ENCODE measurements at regions not wholly inside any gene's neighbourhood (a gene's known extent, or its start where the extent isn't known, plus 50 kb on each side); places are given as distances from the start of the nearest gene placed in this dataset.
"Not testable (repeated sequence)": the region's sequence is repeated elsewhere in the genome, so short reads cannot be mapped to it uniquely, and the experiment has no call there.

DNA sequence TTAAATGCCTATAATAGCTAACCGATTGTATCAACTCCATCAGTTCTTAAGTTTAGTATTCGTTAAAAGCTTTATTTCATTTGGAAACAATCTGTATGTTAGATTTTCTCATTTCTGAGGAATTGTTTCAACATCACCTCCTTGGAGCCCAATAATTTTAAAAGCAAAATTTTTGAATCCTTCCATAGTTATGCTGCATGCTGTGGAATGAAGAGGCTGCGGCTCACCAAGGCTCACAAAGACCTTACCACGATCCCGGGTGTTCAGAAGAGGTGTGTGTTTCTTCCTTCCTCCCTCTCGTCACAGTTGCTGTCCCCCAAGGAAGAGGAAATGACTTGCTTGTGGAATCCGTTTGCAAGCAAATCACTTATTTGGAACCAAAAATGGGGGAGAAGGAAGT lies 143.8 kb downstream of the FGF1 start:
- no peak for DNase-seq (ENCODE audit: low spot score)

- DNase-seq (ENCODE audit: low spot score): no peak
These were observed 144.9 kb downstream of the FGF1 start for GRCh38 chr5:142540922-142541422.

DNA sequence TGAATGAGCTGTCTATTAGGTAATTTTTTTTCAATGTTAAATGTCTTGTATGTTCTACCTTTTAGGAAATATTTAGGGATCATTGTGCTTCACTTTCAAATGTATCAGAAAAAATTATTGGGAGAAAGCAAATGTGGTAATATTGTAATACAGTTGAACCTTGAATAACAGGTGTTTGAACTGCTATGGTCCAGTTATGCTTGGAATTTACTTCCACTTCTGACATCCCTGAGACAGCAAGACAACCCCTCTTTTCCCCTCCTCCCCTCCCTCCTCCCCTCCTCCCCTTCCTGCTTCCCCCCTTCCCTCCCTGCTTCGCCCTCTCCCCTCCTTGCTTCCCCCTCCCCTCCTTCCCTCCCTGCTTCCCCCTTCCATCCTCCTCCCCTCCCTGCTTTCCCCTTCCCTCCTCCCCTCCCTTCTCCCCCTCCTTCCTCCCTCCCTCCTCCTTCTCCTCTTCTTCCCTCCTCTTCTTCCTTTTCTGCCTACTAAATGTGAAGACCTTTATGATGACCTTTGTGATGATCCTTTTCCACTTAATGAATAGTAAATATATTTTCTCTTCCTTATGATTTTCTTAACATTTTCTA lies 146.6 kb downstream of the FGF1 start:
- no peak for DNase-seq (ENCODE audit: low spot score)

DNA sequence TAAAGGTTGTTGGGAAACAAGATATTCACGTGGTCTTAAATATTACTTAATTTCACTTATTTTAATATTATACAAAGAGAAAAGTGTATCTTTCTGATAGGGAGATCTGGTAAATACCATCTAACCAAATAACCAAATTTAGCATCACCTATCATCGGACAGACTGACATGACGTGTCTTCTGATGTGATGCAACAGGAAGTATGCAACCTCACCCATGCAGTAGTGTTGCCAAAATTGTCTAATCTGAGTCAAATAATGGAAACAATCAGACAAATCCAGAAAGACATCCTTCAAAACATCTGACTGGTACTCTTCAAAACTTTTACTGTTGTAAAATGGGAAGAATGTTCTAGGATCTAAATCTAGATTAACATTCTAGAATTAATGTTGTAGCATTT lies 148.0 kb downstream of the FGF1 start:
- DNase-seq (ENCODE audit: low spot score): no peak

DNA sequence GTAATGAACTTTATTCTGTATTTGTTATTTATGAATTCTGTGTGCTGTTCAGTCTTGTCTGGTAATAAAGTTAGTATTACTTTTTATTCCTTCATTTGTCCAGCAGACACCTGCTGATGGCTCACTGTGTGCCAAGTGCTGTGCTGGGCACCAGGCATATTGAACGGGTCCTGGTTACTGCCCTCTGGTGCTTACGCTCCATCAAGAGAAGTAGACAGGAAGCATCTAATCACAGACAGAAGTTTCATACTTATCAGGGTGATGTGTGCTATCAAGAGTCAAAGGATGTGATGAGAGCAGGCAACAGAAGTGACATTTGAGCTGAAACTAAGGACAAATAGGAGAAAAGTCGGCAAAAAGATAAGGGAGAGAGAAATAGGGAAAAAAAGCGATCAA lies 153.1 kb downstream of the FGF1 start:
- no peak for DNase-seq (ENCODE audit: low spot score)

DNA sequence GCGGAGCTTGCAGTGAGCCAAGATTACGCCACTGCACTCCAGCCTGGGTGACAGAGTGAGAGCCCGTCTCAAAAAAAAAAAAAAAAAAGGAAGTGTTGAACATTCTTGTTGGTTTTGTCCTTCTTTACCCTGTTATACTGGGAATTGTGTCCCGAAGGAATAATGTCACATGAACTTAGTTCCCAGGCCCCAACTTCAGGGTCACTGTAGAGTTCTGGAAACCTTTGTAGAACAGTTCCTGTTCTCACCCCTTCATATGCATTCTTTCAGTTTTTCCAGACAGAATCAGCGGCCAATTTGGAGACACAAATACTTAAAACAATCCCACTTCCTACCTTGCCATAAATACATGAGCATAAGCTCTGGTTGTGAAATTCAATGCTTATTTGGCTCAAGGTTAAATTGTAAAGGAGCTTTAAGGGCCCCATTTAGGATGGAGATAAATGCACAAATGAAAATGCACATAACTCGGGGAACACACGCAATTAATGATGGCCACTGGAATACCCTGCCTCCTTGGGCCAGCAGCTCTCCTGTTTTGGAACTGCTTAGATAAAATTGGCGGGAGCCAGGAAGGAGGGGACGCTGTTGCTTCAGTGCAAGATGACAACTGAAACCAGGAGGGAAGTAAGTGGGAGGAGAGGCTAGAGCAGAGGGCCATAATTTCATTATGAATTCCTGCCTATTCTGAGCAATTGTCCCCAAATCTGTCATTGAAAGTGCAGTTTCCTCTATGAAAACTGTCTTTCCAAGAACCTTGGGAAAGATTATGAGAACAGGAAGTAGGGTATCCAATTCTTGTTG lies 153.7 kb downstream of the FGF1 start:
- no peak for DNase-seq (ENCODE audit: low spot score)

- no peak for DNase-seq (ENCODE audit: low spot score)
These were observed 155.0 kb downstream of the FGF1 start for GRCh38 chr5:142530904-142531303.

GRCh38 chr5:142529626-142530278 lies 156.1 kb downstream of the FGF1 start:
- no peak for DNase-seq (ENCODE audit: low spot score)

DNA sequence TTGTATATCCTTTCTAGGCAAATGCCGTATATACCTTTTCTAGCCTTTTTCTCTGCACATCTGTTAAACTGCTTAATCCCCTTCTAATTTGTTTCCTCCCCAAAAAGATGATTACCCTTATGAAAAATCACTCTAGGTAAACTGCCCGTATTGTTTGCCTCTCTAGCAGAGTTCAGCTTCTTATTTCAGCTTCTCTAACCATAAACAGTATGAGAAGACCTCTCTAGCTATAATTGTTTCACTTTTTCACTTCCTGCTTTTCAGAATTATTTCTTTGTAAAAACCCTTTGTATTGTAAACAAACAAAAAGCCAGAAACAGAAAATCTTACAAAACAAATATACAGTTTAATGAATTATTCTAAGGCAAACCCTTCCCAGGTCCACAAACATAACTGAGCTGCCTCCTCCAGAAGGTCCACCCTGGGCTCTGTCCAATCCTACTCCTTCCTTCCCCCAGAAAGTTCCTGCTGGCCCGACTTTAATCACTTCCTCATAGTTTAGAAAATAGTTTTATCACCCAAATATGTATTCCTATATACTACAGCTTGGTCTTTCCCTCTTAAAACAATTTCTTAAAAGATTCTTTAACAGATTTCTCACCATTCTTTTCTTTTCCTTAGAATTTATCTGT lies 158.1 kb downstream of the FGF1 start:
- no peak for DNase-seq (ENCODE audit: low spot score)

- DNase-seq (ENCODE audit: low spot score): no peak
These were observed 158.7 kb downstream of the FGF1 start for GRCh38 chr5:142527234-142527633.

DNA sequence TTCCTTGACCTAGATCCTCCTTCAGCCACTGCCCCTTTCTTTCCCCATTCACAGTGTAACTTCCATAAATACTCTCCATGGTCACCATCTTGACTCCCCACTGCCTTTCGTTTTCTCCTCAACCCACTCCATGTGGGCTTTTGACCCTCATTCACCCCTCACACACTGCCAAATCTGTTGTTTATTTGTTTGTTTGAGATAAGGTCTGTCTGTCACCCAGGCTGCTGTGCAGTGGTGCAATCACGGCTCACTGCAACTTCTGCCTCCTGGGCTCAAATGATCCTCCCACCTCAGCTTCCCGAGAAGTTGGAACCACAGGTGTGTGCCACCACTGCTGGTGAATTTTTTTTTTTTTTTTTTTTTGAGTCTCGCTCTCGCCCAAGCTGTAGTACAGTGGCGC lies 162.9 kb downstream of the FGF1 start:
- DNase-seq (ENCODE audit: low spot score): no peak

DNA sequence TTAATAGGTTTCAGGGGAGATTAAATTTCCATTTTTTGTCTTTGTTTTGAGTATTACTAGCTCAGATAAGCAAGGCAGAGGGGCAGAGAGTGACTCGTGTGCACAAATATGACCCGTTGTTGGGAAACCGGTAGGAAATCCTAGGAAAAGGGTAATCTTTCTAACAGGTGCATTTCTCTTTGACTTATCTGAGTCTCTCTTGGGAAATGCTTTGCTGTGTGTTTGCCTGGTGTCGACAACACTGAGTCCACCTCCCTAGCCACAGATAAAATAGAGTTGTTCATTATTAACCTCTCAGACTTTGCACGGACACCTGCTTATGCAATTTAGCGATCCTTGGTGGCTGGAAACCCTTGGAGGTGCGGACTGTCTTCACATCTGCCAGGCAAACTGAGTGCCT lies 164.2 kb downstream of the FGF1 start:
- DNase-seq (ENCODE audit: low spot score): no peak

DNA sequence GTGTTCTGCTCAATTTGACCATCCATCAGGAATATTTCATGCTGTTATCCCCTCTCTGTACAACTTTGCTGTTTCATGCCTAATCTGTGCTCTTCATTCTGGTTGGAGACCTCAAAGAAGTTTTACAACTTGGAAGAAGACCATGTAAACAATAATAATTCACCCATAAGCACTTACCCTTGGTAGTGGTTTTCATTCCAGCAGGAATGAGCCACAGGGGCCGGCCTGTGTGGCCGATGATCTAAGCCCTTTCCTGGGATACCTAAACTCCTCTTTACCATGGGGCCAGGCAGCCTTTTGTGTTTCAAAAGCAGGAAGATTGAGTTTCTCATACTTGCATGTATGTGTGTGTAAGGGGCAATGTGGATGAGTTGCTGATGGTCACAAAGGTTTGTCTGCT lies 165.0 kb downstream of the FGF1 start:
- no peak for DNase-seq (ENCODE audit: low spot score)

DNA sequence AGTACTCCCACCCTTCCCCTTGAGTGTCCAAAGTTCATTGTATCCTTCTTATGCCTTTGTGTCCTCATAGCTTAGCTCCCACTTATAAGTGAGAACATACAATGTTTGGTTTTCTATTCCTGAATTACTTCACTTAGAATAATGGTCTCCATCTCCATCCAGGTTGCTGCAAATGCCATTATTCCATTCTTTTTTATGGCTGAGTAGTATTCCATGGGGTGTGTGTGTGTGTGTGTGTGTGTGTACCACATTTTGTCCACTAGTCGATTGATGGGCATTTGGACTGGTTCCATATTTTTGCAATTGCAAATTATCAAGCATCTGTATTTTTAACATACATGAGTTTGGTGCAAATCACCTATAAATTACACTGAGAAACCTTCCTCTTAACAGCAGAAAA lies 166.0 kb downstream of the FGF1 start:
- DNase-seq (ENCODE audit: low spot score): not testable (repeated sequence)

- DNase-seq (ENCODE audit: low spot score): no peak
These were observed 168.1 kb downstream of the FGF1 start for GRCh38 chr5:142517840-142518239.

GRCh38 chr5:142516732-142517131 lies 169.2 kb downstream of the FGF1 start:
- no peak for DNase-seq (ENCODE audit: low spot score)

GRCh38 chr5:142515036-142515435 lies 170.9 kb downstream of the FGF1 start:
- no peak for DNase-seq (ENCODE audit: low spot score)

GRCh38 chr5:142514196-142514595 lies 171.7 kb downstream of the FGF1 start:
- no peak for DNase-seq (ENCODE audit: low spot score)

DNA sequence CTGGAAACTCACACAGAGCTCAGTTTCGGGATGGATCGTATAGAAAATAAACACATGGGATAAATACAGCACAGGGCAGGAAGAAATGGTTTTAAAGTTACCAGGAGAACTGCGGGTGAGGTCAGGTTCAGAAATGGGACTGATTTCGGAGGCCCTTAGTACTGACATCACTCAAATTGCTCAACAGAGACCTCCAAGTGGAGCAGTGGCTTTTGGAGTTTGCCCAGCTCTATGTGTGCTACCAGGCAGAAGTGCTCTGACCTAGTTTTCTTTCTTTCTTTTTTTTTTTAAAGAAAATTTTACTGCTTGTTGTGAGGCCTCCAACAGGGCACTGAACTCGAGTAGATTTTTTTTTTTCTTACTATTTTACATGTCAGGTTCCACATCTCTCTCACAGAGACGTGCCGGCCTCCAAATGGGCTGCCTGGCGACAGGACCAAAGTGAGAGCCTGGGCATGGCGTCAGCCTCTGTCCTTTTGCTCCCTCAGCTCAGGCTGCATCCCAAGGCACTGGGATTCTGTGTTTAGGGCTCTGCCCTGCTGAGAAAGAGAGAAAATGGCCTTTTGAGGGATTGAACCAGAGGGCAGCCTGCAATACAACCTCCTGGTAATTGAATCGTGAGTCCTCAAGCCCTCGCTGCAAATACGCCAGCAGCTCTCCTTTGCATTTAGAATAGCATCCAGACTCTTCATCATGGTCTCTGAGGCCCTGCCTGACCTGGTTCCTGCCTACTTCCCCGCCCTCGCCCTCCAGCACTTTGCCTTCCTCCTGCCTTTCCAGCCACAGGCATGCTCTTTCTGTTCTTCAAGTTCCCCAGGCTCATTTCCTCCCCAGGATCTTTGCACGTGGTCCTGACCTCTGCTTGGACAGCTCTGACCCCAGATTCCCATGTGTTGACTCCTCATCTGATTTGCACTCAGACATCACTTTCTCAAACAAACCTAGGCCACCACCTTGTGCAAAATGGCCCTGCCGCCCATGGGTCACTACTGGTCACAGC lies 173.5 kb downstream of the FGF1 start:
- peak; percentile 38 for DNase-seq (ENCODE audit: low spot score)

DNA sequence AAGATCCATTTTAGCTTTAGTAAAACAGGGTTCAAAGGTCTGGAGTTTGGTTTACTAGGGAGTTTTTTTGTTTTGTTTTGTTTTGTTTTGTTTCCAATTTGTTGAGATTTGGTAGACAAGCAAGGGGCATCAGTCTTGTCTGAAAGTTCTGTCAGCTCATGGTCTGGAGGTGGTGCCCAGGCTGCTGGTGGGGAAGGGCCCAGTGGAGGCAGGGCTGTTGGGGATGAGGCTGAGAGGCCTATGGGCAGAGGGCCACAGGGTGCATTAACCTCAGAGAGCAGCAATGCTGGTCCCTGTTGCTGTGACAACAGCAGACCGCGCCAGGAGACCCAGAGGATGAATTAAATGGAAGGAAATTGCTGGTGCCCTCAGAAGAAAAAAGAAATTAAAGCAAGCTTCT lies 174.5 kb downstream of the FGF1 start:
- peak; percentile 21 for DNase-seq (ENCODE audit: low spot score)

DNA sequence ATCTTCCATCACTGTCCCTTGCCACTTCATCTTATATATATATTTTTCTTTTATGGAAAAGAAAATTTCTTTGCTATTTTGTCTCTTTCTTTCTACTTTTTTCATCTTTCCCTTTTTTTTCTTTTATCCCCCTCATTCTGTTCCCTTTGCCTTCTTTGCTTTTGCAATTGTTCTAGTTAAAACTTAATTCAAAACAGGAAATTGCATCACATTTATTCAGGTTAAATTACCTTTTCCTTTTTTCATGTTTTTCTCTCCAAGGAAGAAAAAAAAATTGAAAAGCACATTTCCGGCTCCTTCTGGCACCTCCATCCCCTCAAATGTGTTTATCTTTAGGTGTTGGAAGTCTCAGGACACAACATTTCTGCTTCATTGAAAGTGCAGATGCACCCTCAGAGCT lies 176.9 kb downstream of the FGF1 start:
- DNase-seq (ENCODE audit: low spot score): no peak

All from Ammon's horn (tissue), 1 donor.